Endothelial cell of umbilical vein (primary cell): ENCODE measurements at regions not wholly inside any gene's neighbourhood (a gene's known extent, or its start where the extent isn't known, plus 50 kb on each side); places are given as distances from the start of the nearest gene placed in this dataset.

Source experiments
- BruUV-seq: library from RNA; stranded (reverse); fragments of 400-500 nt; replicated peaks from 2 replicates; lab custom pipeline; 2021; lab: Mats Ljungman, UMichigan
- CTCF ChIA-PET: fragments of 300-600, 350-600 bp; sonication (Branson Sonifier 250); formaldehyde crosslinking; loops from one replicate; lab custom pipeline; 2021; ENCODE audit warnings: antibody characterized with exemption, inconsistent platforms; lab: Charles Lee
- POLR2A ChIA-PET: fragments of 300-600, 350-600 bp; sonication (Branson Sonifier 250); formaldehyde crosslinking; loops from one replicate; lab custom pipeline; 2021; ENCODE audit warnings: antibody characterized with exemption, inconsistent platforms; lab: Charles Lee
- DNase-seq: peaks from one replicate; pipeline ENCODE4 v3.0.0-alpha.2; 2011; ENCODE audit warnings: low read depth, low spot score
- FAIRE-seq: peaks from 2 replicates; lab custom pipeline; 2011; peaks lifted over from hg19 to GRCh38; lab: Jason Lieb, UNC
- H2AFZ ChIP-seq: 2 replicates; pipeline ENCODE4 v1.6.0; 2012; ENCODE audit warnings: low read depth, low read length, control low read depth, inconsistent platforms
- H3K27ac ChIP-seq: 2 replicates; pipeline ENCODE4 v1.5.1; 2011; ENCODE audit warnings: low read depth, mild to moderate bottlenecking, control low read depth, low read length, moderate library complexity; ENCODE audit not compliant: insufficient read depth
- H3K27me3 ChIP-seq, 2 experiments: 2 replicates each; pipeline versions ENCODE4 v1.6.0 to v1.6.1; 2011; ENCODE audit warnings: low read length in 2 of 2, mixed read lengths in 1 of 2; ENCODE audit not compliant: control insufficient read depth in 2 of 2, insufficient read depth in 2 of 2
- H3K36me3 ChIP-seq, 2 experiments: 2 replicates in 1 of 2; 3 replicates in 1 of 2; pipeline ENCODE4 v1.5.1; 2011; ENCODE audit warnings: low read length in 2 of 2, mild to moderate bottlenecking in 1 of 2, moderate library complexity in 1 of 2; ENCODE audit not compliant: control insufficient read depth in 2 of 2, insufficient read depth in 2 of 2; ENCODE audit errors: extremely low read depth in 1 of 2
- H3K4me1 ChIP-seq: 3 replicates; pipeline ENCODE4 v1.5.1; 2011; ENCODE audit warnings: mild to moderate bottlenecking, low read length; ENCODE audit not compliant: control insufficient read depth, insufficient read depth; ENCODE audit errors: extremely low read depth
- H3K4me2 ChIP-seq: 2 replicates; pipeline ENCODE4 v1.6.1; 2011; ENCODE audit warnings: low read length, control low read depth, mixed read lengths; ENCODE audit not compliant: insufficient read depth
- H3K4me3 ChIP-seq, 3 experiments: fragments of 200-600 bp in 1 of 3; sonication (generic), shearing (Covaris generic) in 1 of 3; replicated peaks in 1 of 3; 2 replicates each; pipeline ENCODE4 v1.5.1; 2011 to 2016; ENCODE audit warnings: control low read depth in 3 of 3, low read length in 3 of 3, mild to moderate bottlenecking in 2 of 3, inconsistent platforms in 1 of 3, low read depth in 1 of 3, moderate library complexity in 1 of 3; ENCODE audit not compliant: insufficient read depth in 1 of 3
- H3K79me2 ChIP-seq: 2 replicates; pipeline ENCODE4 v1.6.0; 2012; ENCODE audit warnings: low read length, inconsistent platforms; ENCODE audit not compliant: control insufficient read depth, insufficient read depth
- H3K9ac ChIP-seq: replicated peaks from 2 replicates; pipeline ENCODE3; 2011; ENCODE audit warnings: low read length, control low read depth; ENCODE audit not compliant: insufficient read depth; ENCODE audit errors: extremely low read depth
- H3K9me1 ChIP-seq: replicated peaks from 3 replicates; pipeline ENCODE4 v1.6.0; 2011; ENCODE audit warnings: mild to moderate bottlenecking, low read length; ENCODE audit not compliant: control insufficient read depth, insufficient read depth; ENCODE audit errors: extremely low read depth
- H3K9me3 ChIP-seq: replicated peaks from 2 replicates; pipeline ENCODE4 v1.5.1; 2012; ENCODE audit warnings: low read length, inconsistent platforms; ENCODE audit not compliant: control insufficient read depth, insufficient read depth
- H4K20me1 ChIP-seq: replicated peaks from 2 replicates; pipeline ENCODE3; 2011; ENCODE audit warnings: mild to moderate bottlenecking, low read length; ENCODE audit not compliant: control insufficient read depth, insufficient read depth; ENCODE audit errors: extremely low read depth
- CTCF ChIP-seq, 2 donors: IDR thresholded peaks; 1 replicate in 1 of 2; 2 replicates in 1 of 2; pipeline ENCODE4 v1.5.1; 2011; ENCODE audit warnings: low read length in 2 of 2, mild to moderate bottlenecking in 2 of 2, moderate library complexity in 2 of 2, control low read depth in 1 of 2, inconsistent platforms in 1 of 2, low read depth in 1 of 2; ENCODE audit not compliant: insufficient read depth in 1 of 2; ENCODE audit errors: extremely low read depth in 1 of 2
- EZH2 ChIP-seq: IDR thresholded peaks from 2 replicates; pipeline ENCODE4 v1.6.1; 2012; ENCODE audit warnings: borderline replicate concordance, low read depth, mild to moderate bottlenecking, moderate library complexity, low read length, inconsistent platforms; ENCODE audit not compliant: severe bottlenecking
- FOS ChIP-seq: IDR thresholded peaks from 2 replicates; pipeline ENCODE4 v1.6.1; 2011; ENCODE audit warnings: mild to moderate bottlenecking, low read length, moderate library complexity, borderline replicate concordance; ENCODE audit not compliant: insufficient read depth
- GATA2 ChIP-seq: IDR thresholded peaks from 2 replicates; pipeline ENCODE4 v1.7.0; 2011; ENCODE audit warnings: low read depth, mild to moderate bottlenecking, moderate library complexity, mixed read lengths, low read length; ENCODE audit not compliant: insufficient read length, insufficient read depth
- JUN ChIP-seq: IDR thresholded peaks from 2 replicates; pipeline ENCODE4 v1.6.1; 2011; ENCODE audit warnings: borderline replicate concordance, low read depth; ENCODE audit not compliant: insufficient read length, insufficient read depth
- MYC ChIP-seq: IDR thresholded peaks from one replicate; pipeline ENCODE4 v1.6.1; 2011; ENCODE audit warnings: mild to moderate bottlenecking, low read depth, low read length
- POLR2A ChIP-seq: IDR thresholded peaks from 2 replicates; pipeline ENCODE4 v1.6.1; 2012; ENCODE audit warnings: low read depth, mild to moderate bottlenecking, control low read depth, low read length
- POLR2AphosphoS5 ChIP-seq: IDR thresholded peaks from 2 replicates; pipeline ENCODE4 v1.6.1; 2012; ENCODE audit warnings: low read depth, mild to moderate bottlenecking, control low read depth, low read length, moderate library complexity; ENCODE audit not compliant: insufficient read depth
- dilution Hi-C: fragments of 300-500 bp; cut with MboI; formaldehyde crosslinking; loops from one replicate; pipeline ENCODE4 v1.15.0; 2019; ENCODE audit warnings: low sequenced_read_pairs; ENCODE audit not compliant: extremely low pct_ligation_motif_present
- intact Hi-C: fragments of 100-400 bp; cut with micrococcal nuclease; formaldehyde crosslinking; loops from one replicate; pipeline ENCODE4 v1.10.0; 2022
- TF ChIP-seq, protein P1 (sequence below): IDR thresholded peaks from 2 replicates; pipeline ENCODE4 v1.6.1; 2011; ENCODE audit not compliant: insufficient read depth, insufficient read length

DNA sequence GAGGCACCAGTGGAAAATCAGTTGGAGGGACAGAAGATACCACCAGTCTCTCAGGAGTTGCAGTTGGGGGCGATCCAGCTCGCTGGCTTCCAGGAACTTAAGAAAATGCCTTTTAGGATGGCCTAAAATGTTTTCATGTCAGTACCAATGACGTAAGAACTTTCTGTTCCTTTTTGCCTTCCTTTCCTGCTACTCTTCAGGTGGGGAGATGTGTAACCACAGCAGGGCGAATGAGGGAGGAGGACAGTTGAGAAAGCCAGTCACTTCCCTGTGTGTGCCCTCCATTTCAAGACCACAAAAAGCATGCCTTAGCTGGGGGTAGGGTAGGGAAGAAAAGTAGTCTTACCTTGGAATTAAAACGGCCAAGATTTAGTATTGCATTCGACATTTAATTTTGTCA is 941.6 kb downstream of the NLGN4Y start:
- H3K9ac ChIP-seq, result no peak overlapping the region
- TF ChIP-seq POLR2A (no peak), JUN (no peak), MYC (no peak)
- TF ChIP-seq, protein P1, sequence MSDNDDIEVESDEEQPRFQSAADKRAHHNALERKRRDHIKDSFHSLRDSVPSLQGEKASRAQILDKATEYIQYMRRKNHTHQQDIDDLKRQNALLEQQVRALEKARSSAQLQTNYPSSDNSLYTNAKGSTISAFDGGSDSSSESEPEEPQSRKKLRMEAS, result no peak
- no TSS peak for BruUV-seq
- no peaks in the 10 kb centered on the region for H3K79me2 ChIP-seq
- no peaks in the 10 kb centered on the region for H3K9me1 ChIP-seq
- FAIRE-seq, result no peak
- no peaks in the 10 kb centered on the region for H3K4me1 ChIP-seq
- ChIA-PET CTCF (no interaction called here), POLR2A (no interaction called here)
- dilution Hi-C loops (no loop called here), intact Hi-C loops (no loop called here)
- no peaks in the 10 kb centered on the region for H3K36me3 ChIP-seq
- no peak overlapping the region for H3K4me2 ChIP-seq
- H3K4me3 ChIP-seq, result no peak overlapping the region
- no peak overlapping the region for H2AFZ ChIP-seq
- H3K27ac ChIP-seq, result no peak overlapping the region
- no peak for DNase-seq
- H3K9me3 ChIP-seq, result no peaks in the 10 kb centered on the region
- no peaks in the 10 kb centered on the region for H4K20me1 ChIP-seq
- no peaks in the 10 kb centered on the region for H3K27me3 ChIP-seq

DNA sequence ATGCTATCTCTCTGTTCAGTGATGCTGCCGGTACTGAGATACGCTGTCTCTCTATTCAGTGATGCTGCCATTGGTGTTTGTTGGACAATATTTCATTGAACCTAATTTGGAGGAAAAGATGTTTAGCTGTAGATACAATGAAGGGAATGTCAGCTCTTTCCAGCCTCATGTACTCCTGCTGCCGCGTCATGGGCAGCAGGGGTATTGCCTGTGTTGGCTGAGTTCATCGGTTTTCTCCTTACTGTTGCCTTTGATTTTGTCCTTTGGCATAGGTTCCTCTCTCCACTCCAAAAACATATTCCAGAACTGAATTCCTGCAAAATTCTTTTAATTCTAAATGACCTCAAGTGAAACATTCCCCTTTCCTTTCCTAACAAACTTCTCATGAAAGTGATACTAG is 942.6 kb downstream of the NLGN4Y start:
- CTCF ChIA-PET, result no interaction called here
- Histone ChIP-seq H3K79me2 (no peaks in the 10 kb centered on the region), H3K4me2 (no peak overlapping the region), H3K27ac (no peak overlapping the region), H3K9me1 (no peaks in the 10 kb centered on the region), H3K4me1 (no peaks in the 10 kb centered on the region), H3K36me3 (no peaks in the 10 kb centered on the region), H3K27me3 (no peaks in the 10 kb centered on the region), H4K20me1 (no peaks in the 10 kb centered on the region), H3K9me3 (no peaks in the 10 kb centered on the region), H3K4me3 (no peak overlapping the region), H3K9ac (no peak overlapping the region), H2AFZ (no peak overlapping the region)
- dilution Hi-C loops, result no loop called here
- POLR2A ChIA-PET, result no interaction called here
- TF ChIP-seq POLR2AphosphoS5 (no peak), GATA2 (no peak), MYC (no peak), CTCF (IDR thresholded peaks at IDR 0.05; ENCODE audit: extremely low read depth in 1 of 2, insufficient read depth in 1 of 2, low read depth in 1 of 2, low read length in 2 of 2) (no peak), POLR2A (no peak), JUN (no peak), FOS (no peak), EZH2 (no peak)
- TF ChIP-seq, protein P1, result no peak
- intact Hi-C loops, result no loop called here
- no TSS peak for BruUV-seq
- FAIRE-seq, result no peak
- DNase-seq, result no peak
